Vagina (tissue), 2 donors: ENCODE measurements at regions not wholly inside any gene's neighbourhood (a gene's known extent, or its start where the extent isn't known, plus 50 kb on each side); places are given as distances from the start of the nearest gene placed in this dataset.

Experiments
- POLR2A ChIP-seq, 2 donors: fragments of 450-650 bp; IDR thresholded peaks; one replicate each; pipeline ENCODE4 v1.6.1; 2017; ENCODE audit warnings: antibody characterized with exemption in 2 of 2, mild to moderate bottlenecking in 2 of 2, moderate library complexity in 2 of 2
- TF ChIP-seq, protein P1 (sequence below), 3 experiments: fragments of 450-650 bp in 2 of 3; fragments of 200-600 bp in 1 of 3; sonication (generic) in 1 of 3; IDR thresholded peaks; one replicate each; pipeline ENCODE4 v1.5.1; 2017 to 2019; ENCODE audit warnings: antibody characterized with exemption in 3 of 3, mild to moderate bottlenecking in 2 of 3, moderate library complexity in 2 of 3

DNA sequence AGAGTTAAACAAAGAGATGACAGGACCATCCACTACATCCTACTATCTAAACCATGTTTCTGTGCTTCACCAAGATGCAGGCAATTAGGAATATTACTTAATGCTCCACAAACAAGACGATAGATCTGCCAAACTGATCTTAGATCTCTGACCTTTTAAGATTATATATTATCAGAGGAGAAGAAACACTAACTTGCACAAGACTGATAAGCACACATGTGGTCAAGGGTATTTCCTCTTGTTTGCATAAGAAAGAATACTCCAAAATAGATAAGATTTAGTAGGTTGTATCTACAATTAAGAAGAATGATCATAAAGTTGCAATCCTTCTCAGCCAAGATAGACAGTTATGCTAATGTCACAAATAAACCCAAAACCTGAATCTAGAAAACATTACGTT is 601.0 kb upstream of the ACO1 start:
- TF ChIP-seq, protein P1, sequence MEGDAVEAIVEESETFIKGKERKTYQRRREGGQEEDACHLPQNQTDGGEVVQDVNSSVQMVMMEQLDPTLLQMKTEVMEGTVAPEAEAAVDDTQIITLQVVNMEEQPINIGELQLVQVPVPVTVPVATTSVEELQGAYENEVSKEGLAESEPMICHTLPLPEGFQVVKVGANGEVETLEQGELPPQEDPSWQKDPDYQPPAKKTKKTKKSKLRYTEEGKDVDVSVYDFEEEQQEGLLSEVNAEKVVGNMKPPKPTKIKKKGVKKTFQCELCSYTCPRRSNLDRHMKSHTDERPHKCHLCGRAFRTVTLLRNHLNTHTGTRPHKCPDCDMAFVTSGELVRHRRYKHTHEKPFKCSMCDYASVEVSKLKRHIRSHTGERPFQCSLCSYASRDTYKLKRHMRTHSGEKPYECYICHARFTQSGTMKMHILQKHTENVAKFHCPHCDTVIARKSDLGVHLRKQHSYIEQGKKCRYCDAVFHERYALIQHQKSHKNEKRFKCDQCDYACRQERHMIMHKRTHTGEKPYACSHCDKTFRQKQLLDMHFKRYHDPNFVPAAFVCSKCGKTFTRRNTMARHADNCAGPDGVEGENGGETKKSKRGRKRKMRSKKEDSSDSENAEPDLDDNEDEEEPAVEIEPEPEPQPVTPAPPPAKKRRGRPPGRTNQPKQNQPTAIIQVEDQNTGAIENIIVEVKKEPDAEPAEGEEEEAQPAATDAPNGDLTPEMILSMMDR (IDR thresholded peaks at IDR 0.05) = no peak
- TF ChIP-seq POLR2A (IDR thresholded peaks at IDR 0.05) = no peak
